Left ventricle myocardium superior (tissue), 1 donor: ENCODE measurements at regions not wholly inside any gene's neighbourhood (a gene's known extent, or its start where the extent isn't known, plus 50 kb on each side); places are given as distances from the start of the nearest gene placed in this dataset. TPM values are rescaled to one million over a fixed set of nuclear protein-coding genes. Genes with fewer than 3 reads are reported as not detected.

ENCODE experiments used
- ATAC-seq: fragments of 200-7000 bp; cut with Tn5 transposase; one replicate; pipeline ENCODE4 v1.9.1; 2020; ENCODE audit warnings: mild to moderate bottlenecking, moderate library complexity
- DNase-seq: peaks from one replicate; pipeline ENCODE4 v3.0.0-alpha.2; 2020
- intact Hi-C: fragments of 100-400 bp; cut with micrococcal nuclease; formaldehyde crosslinking; loops from one replicate; pipeline ENCODE4 v1.11.0; 2022
- microRNA-seq: library from miRNA; unstranded; fragments of <30 nt; microRNA quantifications from one replicate; pipeline ENCODE4 v1.2.0, GENCODE V29; 2020; ENCODE audit warnings: borderline number of aligned reads
- donor health status: DM: no; HTN: yes; CAD: no; lungs with severe emphysema.

GRCh38 chr10:14399641-14400040, 68.9 kb upstream of the FRMD4A start:
- ATAC-seq (no peak), DNase-seq (no peak)
- intact Hi-C loops = no loop called here

GRCh38 chr10:14397066-14397465, 66.3 kb upstream of the FRMD4A start:
- DNase-seq (peak; percentile 83), ATAC-seq (peak; percentile 99)
- intact Hi-C loops = no loop called here

- no peak for DNase-seq
- peak; percentile 16 for ATAC-seq
- intact Hi-C loops = no loop called here
These were observed 65.8 kb upstream of the FRMD4A start for GRCh38 chr10:14396411-14397048.

- intact Hi-C loops = no loop called here
- ATAC-seq (no peak), DNase-seq (no peak)
These were observed 63.5 kb upstream of the FRMD4A start for GRCh38 chr10:14394179-14394578.

GRCh38 chr10:14391342-14391741, 60.6 kb upstream of the FRMD4A start:
- DNase-seq = no peak
- intact Hi-C loops = no loop called here

GRCh38 chr10:14389981-14390590, 59.4 kb upstream of the FRMD4A start:
- no peak for ATAC-seq
- no peak for DNase-seq
- intact Hi-C loops = no loop called here

More at GRCh38 chr10:14391342-14391741, 60.6 kb upstream of the FRMD4A start:
- ATAC-seq = no peak

- DNase-seq = no peak
- intact Hi-C loops = no loop called here
- no peak for ATAC-seq
These were observed 55.2 kb upstream of the FRMD4A start for GRCh38 chr10:14385596-14386593.

- ATAC-seq = no peak
- intact Hi-C loops = no loop called here
- no peak for DNase-seq
These were observed 54.2 kb upstream of the FRMD4A start for GRCh38 chr10:14384915-14385314.

- no peak for DNase-seq
- no peak for ATAC-seq
- intact Hi-C loops = no loop called here
These were observed 53.5 kb upstream of the FRMD4A start for GRCh38 chr10:14384116-14384730.

- no peak for DNase-seq
- ATAC-seq = no peak
- intact Hi-C loops = no loop called here
These were observed 52.5 kb upstream of the FRMD4A start for GRCh38 chr10:14383266-14383665.

- DNase-seq (no peak), ATAC-seq (no peak)
- intact Hi-C loops = no loop called here
These were observed 51.8 kb upstream of the FRMD4A start for GRCh38 chr10:14382531-14382930.

GRCh38 chr10:14382022-14382421, 51.3 kb upstream of the FRMD4A start:
- intact Hi-C loops = no loop called here
- no peak for DNase-seq
- ATAC-seq = no peak

- intact Hi-C loops = no loop called here
- ATAC-seq (no peak), DNase-seq (no peak)
These were observed 50.8 kb upstream of the FRMD4A start for GRCh38 chr10:14381475-14381874.

GRCh38 chr10:14380746-14381145, 50.0 kb upstream of the FRMD4A start:
- no peak for DNase-seq
- ATAC-seq = no peak
- intact Hi-C loops = no loop called here

Small RNA genes lying in the stretch of these regions (microRNA-seq; reads per million reads assigned to microRNA genes)
- not detected for gene MIR1265
- not detected for gene MIR4293
